ENCODE measurements at regions not wholly inside any gene's neighbourhood (a gene's known extent, or its start where the extent isn't known, plus 50 kb on each side); places are given as distances from the start of the nearest gene placed in this dataset.
A peak's percentile ranks its signal among the peaks of the same experiment; 100 is the strongest.

DNA sequence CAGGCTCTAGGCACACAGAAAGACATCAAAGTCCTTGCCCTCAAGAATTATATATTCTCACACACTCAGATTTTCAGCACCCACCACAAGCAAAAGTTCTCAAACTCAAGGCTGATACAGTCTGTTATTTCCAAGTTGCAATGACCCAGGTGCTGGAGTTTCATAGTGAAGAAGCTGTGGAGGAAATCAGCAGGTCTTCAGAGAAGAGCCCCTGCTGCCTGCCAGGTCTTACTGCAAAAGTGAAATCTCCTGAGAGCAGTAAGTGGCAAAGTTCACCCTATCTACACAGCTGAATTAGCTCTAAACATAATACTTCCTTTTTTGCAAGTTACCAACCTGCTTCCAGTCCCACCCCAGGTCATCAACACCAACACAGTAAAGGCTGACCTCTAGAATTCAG lies 64.6 kb downstream of the RPL27A start:
- Histone ChIP-seq H3K9me3 (no peaks in the 10 kb centered on the region), H3K27me3 (no peaks in the 10 kb centered on the region), H3K4me3 (no peak overlapping the region), H3K27ac (no peak overlapping the region), H3K4me1 (peaks cover 0 to 33% (median 9%) of the 10 kb centered on the region in 4 donors), H3K36me3 (peaks cover 0 to 8% (median 0%) of the 10 kb centered on the region in 4 donors)
- ATAC-seq, result peak in 2 of 4 donors; percentile 31 to 41
- no peak for DNase-seq
- TF ChIP-seq, protein P1, sequence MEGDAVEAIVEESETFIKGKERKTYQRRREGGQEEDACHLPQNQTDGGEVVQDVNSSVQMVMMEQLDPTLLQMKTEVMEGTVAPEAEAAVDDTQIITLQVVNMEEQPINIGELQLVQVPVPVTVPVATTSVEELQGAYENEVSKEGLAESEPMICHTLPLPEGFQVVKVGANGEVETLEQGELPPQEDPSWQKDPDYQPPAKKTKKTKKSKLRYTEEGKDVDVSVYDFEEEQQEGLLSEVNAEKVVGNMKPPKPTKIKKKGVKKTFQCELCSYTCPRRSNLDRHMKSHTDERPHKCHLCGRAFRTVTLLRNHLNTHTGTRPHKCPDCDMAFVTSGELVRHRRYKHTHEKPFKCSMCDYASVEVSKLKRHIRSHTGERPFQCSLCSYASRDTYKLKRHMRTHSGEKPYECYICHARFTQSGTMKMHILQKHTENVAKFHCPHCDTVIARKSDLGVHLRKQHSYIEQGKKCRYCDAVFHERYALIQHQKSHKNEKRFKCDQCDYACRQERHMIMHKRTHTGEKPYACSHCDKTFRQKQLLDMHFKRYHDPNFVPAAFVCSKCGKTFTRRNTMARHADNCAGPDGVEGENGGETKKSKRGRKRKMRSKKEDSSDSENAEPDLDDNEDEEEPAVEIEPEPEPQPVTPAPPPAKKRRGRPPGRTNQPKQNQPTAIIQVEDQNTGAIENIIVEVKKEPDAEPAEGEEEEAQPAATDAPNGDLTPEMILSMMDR (IDR thresholded peaks at IDR 0.05), result no peak
- no peak for TF ChIP-seq POLR2A (IDR thresholded peaks at IDR 0.05)
- intact Hi-C loops (cut with DNase I), result no loop called here

GRCh38 chr11:8748317-8748716 lies 65.7 kb downstream of the RPL27A start:
- no peaks in the 10 kb centered on the region for H3K27me3 ChIP-seq
- TF ChIP-seq, protein P1 (IDR thresholded peaks at IDR 0.05), result no peak
- no peak for TF ChIP-seq POLR2A (IDR thresholded peaks at IDR 0.05)
- 79% methylated on average over 2 of the region's 2 CpGs for WGBS (ENCODE audit: insufficient coverage, low coverage, low lambda C conversion rate, missing lambda C conversion rate)
- H3K9me3 ChIP-seq, result no peaks in the 10 kb centered on the region
- intact Hi-C loops (cut with DNase I), result no loop called here
- peaks cover 0 to 8% (median 0%) of the 10 kb centered on the region in 4 donors for H3K36me3 ChIP-seq
- H3K4me3 ChIP-seq, result no peak overlapping the region
- ATAC-seq, result no peak
- no peak overlapping the region for H3K27ac ChIP-seq
- H3K4me1 ChIP-seq, result peaks cover 0 to 33% (median 9%) of the 10 kb centered on the region in 4 donors
- DNase-seq, result no peak

DNA sequence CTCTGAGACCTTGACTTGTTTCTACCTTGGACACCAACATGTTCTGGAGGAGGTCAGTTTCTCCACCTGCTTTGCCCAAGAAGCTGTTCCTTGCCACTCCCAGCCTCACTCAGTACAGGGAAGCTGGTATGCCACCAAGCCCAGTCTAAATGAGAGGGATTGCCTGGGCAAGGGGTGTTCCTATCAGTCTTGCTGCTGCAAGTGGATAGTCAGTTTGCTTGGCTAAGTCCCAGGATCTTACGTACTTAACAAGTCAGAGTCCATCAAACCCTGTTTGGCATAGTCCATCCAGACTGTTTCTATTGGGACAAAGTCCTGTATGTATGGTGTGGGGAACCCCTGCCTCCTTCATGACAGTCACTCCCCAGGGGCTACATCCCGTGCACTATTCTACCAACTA lies 66.6 kb downstream of the RPL27A start:
- intact Hi-C loops (cut with DNase I), result no loop called here
- no peaks in the 10 kb centered on the region for H3K27me3 ChIP-seq
- H3K27ac ChIP-seq, result peak overlapping the region in 2 of 3 donors; percentile 4 to 45
- DNase-seq (peak in 1 of 3 donors; percentile 58), ATAC-seq (peak; percentile 85 to 96 (median 91))
- peaks cover 0 to 33% (median 9%) of the 10 kb centered on the region in 4 donors for H3K4me1 ChIP-seq
- no peak overlapping the region for H3K4me3 ChIP-seq
- H3K36me3 ChIP-seq, result peaks cover 0 to 8% (median 0%) of the 10 kb centered on the region in 4 donors
- H3K9me3 ChIP-seq, result no peaks in the 10 kb centered on the region
- TF ChIP-seq, protein P1 (IDR thresholded peaks at IDR 0.05), result no peak
- TF ChIP-seq POLR2A (IDR thresholded peaks at IDR 0.05), result no peak
- 37% methylated on average over 2 of the region's 2 CpGs for WGBS (ENCODE audit: insufficient coverage, low coverage, low lambda C conversion rate, missing lambda C conversion rate)

GRCh38 chr11:8754241-8754640 lies 71.6 kb downstream of the RPL27A start:
- Histone ChIP-seq H3K27ac (no peak overlapping the region), H3K36me3 (no peaks in the 10 kb centered on the region), H3K9me3 (no peaks in the 10 kb centered on the region), H3K27me3 (no peaks in the 10 kb centered on the region), H3K4me1 (peaks cover 0 to 15% (median 8%) of the 10 kb centered on the region in 4 donors), H3K4me3 (no peak overlapping the region)
- DNase-seq, result no peak
- intact Hi-C loops (cut with DNase I), result no loop called here
- TF ChIP-seq, protein P1 (IDR thresholded peaks at IDR 0.05), result no peak
- TF ChIP-seq POLR2A (IDR thresholded peaks at IDR 0.05), result no peak
- 65% methylated on average over 1 of the region's 1 CpG for WGBS (ENCODE audit: insufficient coverage, low coverage, low lambda C conversion rate, missing lambda C conversion rate)
- no peak for ATAC-seq

GRCh38 chr11:8756201-8756600 lies 73.6 kb downstream of the RPL27A start:
- DNase-seq (no peak), ATAC-seq (no peak)
- Histone ChIP-seq H3K36me3 (no peaks in the 10 kb centered on the region), H3K27me3 (no peaks in the 10 kb centered on the region), H3K9me3 (no peaks in the 10 kb centered on the region), H3K27ac (no peak overlapping the region), H3K4me1 (no peaks in the 10 kb centered on the region), H3K4me3 (no peak overlapping the region)
- no CpG with 5 or more reads among the region's 1 CpG for WGBS (ENCODE audit: insufficient coverage, low coverage, low lambda C conversion rate, missing lambda C conversion rate)
- TF ChIP-seq, protein P1 (IDR thresholded peaks at IDR 0.05), result no peak
- TF ChIP-seq POLR2A (IDR thresholded peaks at IDR 0.05), result no peak
- intact Hi-C loops (cut with DNase I), result no loop called here

Measured in right lobe of liver (tissue), 6 donors.